HFF-Myc (cell line): ENCODE measurements at regions not wholly inside any gene's neighbourhood (a gene's known extent, or its start where the extent isn't known, plus 50 kb on each side); places are given as distances from the start of the nearest gene placed in this dataset.

Experiments used
- DNase-seq: peaks from one replicate; pipeline ENCODE4 v3.0.0-alpha.2; 2011; ENCODE audit warnings: low read depth; ENCODE audit errors: extremely low read depth
- H3K4me3 ChIP-seq: replicated peaks from 2 replicates; pipeline ENCODE4 v1.5.1; 2011; ENCODE audit warnings: low read depth, mild to moderate bottlenecking, control low read depth, low read length
- TF ChIP-seq, protein P1 (sequence below): IDR thresholded peaks from 2 replicates; pipeline ENCODE4 v1.5.1; 2012; ENCODE audit warnings: mild to moderate bottlenecking, low read depth, low read length, control low read depth; ENCODE audit errors: missing control alignments

DNA sequence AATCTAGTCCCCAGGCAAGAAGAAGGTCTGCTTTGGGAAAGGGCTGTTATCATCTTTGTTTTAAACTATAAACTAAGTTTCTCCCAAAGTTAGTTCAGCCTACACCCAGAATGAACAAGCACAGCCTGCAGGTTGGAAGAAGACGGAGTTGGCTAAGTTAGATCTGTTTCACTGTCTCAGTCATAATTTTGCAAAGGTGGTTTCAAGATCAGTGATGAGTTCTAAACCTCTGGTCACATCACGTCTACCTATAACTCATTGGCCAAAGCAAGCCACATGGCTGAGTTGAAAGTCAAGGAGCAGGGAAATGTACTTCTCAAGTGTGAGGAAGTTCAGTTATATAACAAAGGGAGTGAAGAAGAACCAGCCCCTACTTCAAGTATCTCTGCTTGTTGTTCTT lies 50.5 kb upstream of the ECI2 start:
- no peak for DNase-seq
- H3K4me3 ChIP-seq, result no peak overlapping the region
- TF ChIP-seq, protein P1, sequence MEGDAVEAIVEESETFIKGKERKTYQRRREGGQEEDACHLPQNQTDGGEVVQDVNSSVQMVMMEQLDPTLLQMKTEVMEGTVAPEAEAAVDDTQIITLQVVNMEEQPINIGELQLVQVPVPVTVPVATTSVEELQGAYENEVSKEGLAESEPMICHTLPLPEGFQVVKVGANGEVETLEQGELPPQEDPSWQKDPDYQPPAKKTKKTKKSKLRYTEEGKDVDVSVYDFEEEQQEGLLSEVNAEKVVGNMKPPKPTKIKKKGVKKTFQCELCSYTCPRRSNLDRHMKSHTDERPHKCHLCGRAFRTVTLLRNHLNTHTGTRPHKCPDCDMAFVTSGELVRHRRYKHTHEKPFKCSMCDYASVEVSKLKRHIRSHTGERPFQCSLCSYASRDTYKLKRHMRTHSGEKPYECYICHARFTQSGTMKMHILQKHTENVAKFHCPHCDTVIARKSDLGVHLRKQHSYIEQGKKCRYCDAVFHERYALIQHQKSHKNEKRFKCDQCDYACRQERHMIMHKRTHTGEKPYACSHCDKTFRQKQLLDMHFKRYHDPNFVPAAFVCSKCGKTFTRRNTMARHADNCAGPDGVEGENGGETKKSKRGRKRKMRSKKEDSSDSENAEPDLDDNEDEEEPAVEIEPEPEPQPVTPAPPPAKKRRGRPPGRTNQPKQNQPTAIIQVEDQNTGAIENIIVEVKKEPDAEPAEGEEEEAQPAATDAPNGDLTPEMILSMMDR, result no peak

DNA sequence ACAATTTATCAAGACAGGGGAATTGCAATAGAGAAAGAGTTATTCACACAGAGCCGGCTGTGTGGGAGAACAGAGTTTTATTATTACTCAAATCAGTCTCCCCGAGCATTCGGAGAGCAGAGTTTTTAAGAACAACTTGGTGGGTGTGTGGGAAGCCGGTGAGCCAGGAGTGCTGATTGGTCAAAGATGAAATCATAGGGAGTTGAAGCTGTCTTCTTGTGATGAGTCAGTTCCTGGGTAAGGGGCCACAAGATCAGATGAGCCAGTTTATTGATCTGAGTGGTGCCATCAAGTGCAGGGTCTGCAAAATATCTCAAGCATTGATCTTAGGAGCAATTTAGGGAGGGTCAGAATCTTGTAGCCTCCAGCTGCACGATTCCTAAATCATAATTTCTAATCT lies 50.0 kb upstream of the ECI2 start:
- no peak for DNase-seq
- no peak overlapping the region for H3K4me3 ChIP-seq
- TF ChIP-seq, protein P1, result no peak
